ENCODE measurements at regions not wholly inside any gene's neighbourhood (a gene's known extent, or its start where the extent isn't known, plus 50 kb on each side); places are given as distances from the start of the nearest gene placed in this dataset.
"Not testable (repeated sequence)": the region's sequence is repeated elsewhere in the genome, so short reads cannot be mapped to it uniquely, and the experiment has no call there.

DNA sequence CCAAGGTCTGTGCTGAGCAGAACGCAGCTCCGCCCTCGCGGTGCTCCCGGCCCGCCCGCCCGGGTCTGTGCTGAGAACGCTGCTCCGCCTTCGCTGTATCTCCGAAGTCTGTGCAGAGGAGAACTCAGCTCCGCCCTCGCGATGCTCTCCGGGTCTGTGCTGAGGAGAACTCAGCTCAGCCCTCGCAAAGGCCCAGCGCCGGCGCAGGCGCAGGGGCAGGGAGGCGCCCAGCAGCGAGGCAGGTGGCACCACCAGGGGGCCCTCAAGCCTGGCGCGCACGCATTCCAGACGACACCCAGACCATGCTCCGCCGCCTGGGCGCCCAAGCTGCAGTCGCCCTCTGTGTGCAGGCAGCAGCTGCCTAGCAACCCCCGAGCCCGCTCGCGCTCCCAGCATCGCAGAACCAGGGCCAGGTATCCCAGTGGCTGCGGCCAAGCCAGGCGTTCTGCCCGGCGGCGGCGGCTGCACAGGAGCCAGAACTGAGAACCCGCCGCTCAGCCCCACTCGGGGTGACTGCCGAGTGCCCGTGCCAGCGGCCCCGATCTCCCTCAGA is 672.1 kb upstream of the DEFB115 start:
- not testable (repeated sequence) for DNase-seq (ENCODE audit: low read depth)

DNA sequence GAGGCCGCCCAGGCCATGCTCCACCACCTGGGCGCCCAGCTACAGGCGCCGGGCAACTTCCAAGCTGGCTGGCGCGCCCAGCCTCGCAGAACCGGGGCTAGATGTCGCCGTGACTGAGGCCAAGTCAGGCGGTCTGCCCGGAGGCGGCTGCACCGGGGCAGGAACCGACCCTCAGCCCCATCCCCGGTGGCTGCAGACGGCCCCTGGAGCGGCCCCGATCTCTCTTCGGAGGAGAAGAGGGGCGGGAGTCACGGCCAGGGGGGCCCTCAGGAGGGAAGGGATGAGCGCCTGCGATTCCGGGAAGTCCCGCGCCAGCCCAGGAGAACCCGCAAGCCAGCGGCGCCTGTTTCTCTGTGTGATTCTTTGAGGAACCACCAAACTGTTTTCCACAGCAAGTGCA is 671.3 kb upstream of the DEFB115 start:
- not testable (repeated sequence) for DNase-seq (ENCODE audit: low read depth)

DNA sequence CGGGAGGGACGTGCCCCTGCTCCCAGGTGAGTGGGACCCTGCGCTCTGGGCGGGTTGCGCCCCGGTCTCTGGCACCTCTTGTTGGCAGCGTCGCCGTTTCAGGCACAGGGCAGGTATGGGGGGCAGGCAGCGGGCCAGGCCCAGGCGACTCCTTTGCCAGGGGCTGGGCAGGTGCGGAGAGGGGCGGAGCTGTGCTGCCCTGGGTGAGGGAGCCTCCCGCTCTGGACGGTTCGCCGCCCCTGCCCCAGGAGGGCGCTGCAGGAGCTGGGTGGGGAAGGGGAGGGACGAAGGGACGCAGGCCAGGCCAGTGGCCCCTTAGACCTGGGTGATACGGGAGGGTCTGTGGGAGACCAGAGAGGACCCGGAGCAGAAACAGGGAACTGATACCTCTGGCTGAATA is 663.9 kb upstream of the DEFB115 start:
- no peak for DNase-seq (ENCODE audit: low read depth)

DNA sequence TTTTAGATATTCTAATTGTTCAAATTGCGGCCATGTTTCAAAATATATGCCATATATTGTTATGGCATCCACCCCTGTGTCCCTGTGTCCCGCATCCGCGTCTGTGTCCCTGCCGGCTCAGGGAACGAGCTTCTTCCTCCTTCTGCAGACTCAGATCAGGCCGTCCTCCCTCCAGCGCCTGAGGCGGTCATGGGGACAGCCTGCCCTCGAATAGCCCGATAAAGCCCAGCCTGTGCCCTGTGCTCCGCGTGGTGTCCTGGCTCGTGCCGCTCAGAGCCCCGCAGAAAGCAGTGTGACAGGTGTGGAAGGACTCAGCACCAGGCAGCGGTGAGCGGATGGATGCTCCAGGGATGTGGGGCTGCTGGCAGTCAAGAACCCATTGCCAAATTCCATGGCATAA is 663.4 kb upstream of the DEFB115 start:
- DNase-seq (ENCODE audit: low read depth), result no peak

DNA sequence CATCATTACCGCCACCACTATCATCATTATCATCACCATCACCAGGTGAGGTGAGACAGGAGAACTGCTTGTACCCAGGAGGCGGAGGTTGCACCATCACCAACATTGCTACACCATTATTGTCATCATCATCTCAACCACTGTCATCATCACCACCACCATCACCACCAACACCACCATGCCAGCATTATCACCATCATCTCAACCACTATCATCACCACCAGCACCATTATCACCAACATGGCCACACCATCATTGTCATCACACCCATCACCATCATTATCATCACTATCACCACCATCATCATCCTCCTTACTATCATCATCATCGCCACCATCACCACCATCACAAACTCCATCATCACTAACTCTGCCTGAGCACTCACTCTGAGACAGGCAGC is 661.8 kb upstream of the DEFB115 start:
- no peak for DNase-seq (ENCODE audit: low read depth)

DNA sequence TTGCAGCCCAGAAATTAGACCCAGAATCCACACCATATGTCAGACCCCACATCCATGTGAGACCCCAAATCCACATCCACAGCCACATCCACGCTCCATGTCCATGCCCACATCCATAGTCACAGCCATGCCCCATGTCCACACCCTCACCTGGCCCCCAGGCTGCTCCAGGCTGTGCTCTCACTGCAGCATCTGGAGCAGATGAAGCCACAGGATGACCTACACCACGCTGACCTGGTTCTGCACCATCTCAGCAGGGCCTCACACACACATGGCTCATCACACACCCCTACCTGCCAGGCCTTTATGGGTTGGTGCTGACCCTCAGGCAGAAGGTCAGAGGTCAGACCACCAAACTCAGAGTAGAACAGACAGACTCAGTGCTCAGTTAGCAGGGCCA is 660.0 kb upstream of the DEFB115 start:
- DNase-seq (ENCODE audit: low read depth), result not testable (repeated sequence)

DNA sequence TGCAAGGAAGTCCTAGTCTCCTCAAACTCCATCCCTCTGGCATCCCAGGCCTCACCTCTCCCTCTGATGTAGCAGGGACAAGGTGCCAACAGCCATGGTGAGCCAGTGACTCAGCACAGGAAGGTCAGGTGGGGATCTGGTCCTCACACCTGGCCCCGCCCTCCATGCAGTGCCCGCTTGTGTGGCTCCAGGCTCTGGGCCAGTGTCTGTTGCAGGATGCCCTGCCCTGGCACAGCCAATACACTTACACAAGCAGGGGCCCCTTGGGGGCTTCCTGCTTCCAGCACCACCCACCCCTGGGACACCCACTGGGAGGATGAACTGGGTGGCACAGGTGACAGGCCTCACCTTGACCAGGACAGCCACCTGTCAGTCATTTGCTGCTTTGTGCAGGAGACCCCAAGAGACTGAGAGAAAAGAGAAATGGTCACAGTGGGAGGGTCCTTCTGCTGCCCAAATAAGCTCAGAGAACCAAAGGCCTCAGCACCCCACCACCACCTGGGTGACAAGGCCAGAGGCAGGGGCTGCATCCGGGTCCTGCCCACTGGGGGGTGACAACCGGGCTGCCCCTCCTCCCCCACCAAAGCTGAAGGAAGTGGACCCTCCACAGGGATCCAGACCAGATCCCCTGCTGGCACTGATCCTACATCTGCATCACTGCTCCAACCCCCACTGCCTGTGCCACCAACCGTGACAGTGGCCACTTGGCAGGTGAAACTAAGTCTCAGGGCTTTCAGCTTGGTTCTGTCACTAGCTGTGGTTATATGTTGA is 658.8 kb upstream of the DEFB115 start:
- DNase-seq (ENCODE audit: low read depth), result no peak

DNA sequence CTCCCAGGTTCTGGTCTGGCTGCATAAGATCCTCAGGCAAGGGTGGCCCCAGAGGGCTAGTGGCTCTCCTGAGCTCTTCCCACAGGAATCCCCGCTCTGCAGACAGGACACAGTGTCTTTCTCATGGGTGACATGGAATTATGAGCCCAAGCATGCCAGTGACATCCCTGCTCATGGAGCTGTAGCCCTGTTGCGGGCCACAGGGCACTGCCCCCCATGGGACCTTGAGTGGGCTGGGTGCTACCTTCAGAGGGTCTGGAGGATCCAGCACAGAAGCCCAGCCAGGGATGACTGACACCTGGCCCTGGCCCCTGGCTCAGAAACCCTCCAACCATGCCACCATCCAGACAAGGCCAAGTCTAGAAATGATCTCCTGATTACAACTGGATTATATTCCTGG is 657.5 kb upstream of the DEFB115 start:
- DNase-seq (ENCODE audit: low read depth), result no peak

DNA sequence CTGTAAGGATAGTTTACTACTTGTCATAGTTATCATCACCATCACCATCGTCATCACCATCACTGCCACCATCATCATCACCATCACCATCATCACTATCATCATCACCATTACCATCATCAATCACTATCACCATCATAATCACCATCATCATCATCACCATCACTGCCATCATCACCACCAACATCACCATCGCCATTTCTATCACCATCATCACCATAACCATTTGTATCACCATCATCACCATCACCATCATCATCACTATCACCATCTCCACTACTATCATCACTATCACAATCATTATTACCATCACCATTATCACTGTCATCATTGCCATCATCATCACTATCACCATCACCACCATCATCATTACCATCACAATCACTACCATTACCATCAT is 655.5 kb upstream of the DEFB115 start:
- no peak for DNase-seq (ENCODE audit: low read depth)

DNA sequence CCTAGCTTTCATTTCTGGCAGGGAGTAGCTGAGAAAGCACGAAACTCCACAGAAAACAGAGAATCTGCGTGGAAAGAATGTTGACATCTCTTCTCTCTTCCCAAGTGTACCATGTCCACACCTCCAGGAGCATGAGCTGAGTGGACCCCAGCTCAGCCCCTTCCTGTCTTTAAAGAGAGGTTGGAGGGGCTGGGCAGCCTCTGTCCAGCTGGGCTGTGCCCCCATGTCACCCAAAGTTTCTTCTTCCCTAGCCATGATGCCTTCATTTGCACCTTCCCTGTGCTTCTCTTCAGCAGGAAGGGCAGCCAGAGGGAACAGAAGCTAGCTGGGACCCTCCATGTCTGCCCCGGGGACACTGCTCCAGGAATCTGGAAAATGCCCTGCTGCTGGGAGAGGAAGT is 655.0 kb upstream of the DEFB115 start:
- no peak for DNase-seq (ENCODE audit: low read depth)

DNA sequence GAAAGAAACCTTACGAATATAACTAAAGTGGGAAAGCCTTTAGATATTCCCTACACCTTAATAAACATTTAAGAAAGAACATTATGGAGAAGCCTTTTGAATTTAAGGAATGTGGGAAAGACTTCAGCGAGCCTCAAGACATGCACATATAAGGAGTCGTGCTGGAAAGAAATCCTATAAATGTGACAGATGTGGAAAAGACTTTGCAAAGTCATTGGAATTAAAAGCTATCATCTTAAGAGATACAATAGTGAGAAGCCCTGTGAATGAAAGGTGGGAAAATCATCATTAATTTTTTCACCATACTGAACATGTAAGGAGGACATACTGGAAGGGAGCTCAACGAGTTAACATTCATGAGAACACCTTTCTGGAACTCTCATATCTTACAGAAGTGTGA is 650.5 kb upstream of the DEFB115 start:
- no peak for DNase-seq (ENCODE audit: low read depth)

DNA sequence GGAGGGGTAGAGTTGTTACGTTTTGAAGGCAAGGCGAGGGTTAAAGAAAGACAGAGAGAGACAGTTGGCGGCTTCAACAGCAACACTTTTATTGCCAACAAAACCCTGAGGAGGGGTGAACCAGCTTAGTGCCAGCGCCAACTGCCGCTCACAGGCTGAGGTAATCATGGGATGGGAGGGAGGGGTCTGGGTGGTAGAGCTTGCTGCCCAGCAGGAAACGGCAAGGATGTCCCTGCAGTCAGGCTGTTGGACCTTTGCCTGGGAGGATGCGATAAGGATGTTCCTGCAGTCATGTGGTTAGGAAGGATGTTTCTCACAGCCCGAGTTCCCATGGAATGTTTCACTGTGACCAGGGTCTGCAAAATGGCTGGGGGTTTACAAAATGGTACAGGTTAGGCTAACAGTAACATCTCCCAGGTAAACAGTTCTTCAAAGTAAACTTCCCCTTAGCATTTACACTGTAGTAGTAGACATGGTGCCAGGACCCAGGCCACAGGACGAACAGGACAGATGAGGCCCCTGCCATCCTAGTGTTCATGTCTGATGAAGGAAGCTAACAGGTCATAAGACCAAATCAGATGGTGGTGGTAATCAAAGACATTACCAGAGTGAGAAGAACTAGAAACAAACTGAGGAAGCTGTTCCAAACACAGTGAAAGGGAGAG is 647.3 kb upstream of the DEFB115 start:
- no peak for DNase-seq (ENCODE audit: low read depth)

DNA sequence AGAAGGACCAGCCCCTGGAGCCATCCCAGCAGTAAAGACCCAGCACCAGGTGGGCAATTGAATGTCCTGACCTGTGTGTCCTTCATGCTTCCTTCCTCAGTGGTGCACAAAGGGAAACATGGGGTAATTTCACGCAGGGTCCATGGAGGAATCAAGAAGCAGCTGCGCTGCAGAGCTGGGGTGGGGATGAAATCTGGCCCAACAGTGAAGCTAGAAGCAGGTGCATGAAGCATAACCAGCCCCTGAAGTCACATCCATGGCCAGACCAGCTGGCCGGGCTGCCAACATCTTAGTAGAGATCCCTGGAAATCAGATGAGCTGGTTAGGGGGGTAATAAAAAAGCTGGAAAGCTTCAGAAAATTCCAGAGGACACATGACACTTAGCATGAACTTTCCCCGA is 646.7 kb upstream of the DEFB115 start:
- no peak for DNase-seq (ENCODE audit: low read depth)

DNA sequence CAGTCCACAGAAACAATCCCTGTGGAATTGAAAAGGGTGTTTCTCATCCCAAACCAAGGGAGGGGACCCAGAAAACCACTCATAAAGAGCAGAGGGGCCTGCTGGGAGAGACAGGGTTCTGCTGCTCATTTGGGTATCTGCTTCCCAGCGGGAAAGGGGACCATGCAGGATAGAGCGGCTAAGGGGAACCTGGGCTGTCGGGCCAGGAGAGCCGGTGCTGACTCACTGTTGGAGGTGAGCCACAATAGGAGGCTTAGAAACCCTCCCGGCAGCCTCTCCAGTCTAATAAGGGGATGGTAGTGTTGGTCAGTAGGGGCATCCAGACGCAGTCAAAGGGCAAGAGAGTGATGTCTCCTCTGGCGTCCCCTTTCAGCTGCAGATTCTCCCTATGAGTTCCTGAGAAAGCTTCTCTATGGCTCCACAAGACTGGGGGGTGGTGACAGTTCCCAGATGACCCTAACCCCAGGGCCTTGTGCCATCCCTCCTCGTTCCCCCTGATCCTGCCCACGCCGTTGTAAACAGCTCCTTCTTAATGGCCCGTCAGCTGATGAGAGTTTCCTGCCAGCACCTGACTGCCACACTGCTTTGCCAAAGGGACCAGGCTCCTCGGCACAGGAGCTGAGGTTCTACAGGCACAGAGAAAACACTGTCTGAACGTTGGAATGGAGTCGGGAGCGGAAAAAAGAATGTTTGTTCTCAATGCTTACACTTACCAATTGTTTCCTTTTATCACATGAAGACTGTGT is 646.1 kb upstream of the DEFB115 start:
- no peak for DNase-seq (ENCODE audit: low read depth)

DNA sequence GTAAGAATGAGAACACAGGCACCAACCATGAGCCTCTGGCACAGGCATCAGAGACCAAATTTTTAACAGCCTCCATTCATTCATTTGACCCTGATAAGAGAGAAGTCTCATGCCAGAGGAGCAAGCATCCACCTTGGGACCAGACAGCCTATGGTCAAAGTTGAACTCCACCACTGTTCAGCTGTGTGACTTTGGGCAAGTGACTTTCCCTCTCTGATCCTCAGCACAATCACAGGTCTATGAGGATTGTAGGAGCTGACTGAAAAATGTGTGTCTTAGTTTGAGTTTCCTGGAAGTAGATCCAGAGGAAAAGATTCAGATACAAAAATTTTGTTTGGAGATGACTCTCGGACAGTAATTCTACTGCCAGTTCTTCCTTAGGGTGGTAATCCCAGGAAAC is 645.1 kb upstream of the DEFB115 start:
- no peak for DNase-seq (ENCODE audit: low read depth)

DNA sequence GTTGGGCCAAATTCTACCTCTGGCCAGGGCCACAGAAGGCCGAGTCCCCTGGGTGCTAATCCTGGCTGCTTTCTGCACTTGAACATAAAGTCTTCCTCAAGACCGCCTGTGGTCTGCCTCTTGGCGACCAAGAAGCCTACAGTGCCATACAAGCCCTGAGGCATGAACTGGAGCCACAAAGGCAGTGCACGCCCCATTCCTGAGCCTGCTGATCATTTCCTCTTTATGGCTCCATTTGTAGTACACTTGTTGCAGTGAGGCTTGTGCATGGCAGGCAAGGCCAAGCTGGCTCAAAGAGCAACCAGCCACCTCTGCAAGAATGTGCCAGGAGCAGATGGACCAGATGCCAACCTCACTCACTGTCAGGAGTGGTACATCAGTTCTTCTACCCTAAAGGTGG is 636.1 kb upstream of the DEFB115 start:
- DNase-seq (ENCODE audit: low read depth), result not testable (repeated sequence)

DNA sequence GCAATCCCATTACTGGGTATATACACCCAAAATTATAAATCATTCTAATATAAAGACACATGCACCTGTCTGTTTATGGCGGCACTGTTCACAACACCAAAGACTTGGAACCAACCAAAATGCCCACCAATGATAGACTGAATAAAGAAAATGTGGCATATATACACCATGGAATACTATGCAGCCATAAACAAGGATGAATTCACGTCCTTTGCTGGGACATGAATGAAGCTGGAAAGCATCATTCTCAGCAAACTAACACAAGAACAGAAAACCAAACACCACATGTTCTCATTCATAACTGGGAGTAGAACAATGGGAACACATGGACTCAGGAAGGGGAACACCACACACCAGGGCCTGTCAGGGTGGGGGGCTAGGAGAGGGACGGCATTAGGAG is 633.2 kb upstream of the DEFB115 start:
- DNase-seq (ENCODE audit: low read depth), result not testable (repeated sequence)

DNA sequence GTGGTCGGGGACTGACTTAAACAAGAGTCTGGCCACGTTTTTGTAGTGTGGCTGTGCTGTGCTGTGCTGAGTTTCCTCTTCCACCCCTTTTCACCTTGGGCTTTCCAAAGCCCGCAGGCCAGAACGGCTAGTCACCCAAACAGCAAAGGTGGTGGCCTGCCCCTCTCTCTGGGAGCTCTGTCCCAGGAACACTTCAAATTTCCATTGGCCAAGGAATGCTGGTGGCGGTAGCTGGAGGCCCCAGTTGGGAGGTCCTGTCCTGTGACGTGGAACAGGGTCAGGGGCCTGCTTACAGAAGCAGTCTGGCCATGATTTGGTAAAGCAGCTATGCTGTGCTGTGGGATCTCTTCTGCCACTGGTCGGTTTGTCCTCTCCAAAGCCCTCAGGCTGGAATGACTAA is 628.1 kb upstream of the DEFB115 start:
- DNase-seq (ENCODE audit: low read depth), result not testable (repeated sequence)

DNA sequence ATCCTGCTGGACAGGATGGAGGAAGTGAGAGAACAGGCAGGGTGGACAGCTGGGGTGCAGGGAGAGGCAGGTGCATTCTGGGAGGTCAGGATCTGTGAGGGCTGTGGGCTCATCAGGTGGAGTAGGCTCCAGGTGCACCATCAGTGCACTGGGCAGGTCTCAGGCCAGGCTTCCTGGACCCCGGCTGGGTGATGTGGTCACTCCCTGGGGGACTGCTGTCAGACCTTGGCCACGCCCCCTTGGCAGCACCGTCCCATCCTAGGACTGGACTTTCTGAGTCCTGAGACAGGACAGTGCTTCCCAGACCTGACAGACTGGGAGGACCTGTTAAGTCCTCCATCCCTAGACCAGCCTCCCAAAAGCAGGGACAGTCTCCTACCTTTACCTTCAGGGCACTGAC is 626.7 kb upstream of the DEFB115 start:
- no peak for DNase-seq (ENCODE audit: low read depth)

DNA sequence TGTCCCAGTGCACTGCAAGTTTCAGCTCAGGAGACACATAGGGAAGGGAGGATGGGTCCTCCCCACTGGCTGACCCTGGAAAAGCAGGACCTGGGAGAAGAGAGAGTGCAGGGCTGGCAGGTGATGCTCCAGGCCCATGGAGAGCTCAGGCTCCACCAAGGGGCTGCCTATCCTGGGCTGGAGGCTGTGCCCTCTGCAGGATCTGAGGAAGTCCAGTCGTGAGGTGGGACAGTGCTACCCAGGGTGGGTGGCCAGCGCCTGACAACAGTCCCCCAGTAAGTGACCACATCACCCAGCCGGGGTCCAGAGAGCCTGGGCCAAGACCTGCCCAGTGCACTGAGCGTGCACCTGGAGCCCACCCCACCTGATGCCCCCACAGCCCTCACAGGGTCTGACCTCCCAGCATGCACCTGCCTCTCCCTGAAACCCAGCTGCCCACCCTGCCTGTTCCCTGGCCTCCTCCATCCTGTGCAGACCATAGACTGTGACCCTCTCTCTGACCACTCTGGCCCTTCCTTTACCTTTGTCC is 626.1 kb upstream of the DEFB115 start:
- not testable (repeated sequence) for DNase-seq (ENCODE audit: low read depth)

DNA sequence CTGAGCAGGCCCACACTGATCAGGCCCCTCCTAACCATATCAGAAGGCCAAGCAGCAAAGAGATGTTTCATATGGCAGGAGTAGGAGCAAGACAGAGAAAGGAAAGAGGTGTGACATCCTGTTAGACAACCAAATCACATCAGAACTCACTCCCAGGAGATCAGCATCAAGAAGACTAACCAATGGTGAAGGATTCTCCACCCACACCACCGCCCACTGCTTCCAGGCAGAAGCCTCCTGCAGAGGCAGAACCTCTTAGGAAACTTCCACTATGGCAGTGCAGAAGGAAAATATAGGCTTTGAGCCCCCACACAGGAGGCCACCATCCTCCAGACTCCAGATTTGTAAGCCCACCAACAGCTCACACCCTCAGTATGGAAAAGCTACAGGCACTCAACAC is 624.7 kb upstream of the DEFB115 start:
- not testable (repeated sequence) for DNase-seq (ENCODE audit: low read depth)

DNA sequence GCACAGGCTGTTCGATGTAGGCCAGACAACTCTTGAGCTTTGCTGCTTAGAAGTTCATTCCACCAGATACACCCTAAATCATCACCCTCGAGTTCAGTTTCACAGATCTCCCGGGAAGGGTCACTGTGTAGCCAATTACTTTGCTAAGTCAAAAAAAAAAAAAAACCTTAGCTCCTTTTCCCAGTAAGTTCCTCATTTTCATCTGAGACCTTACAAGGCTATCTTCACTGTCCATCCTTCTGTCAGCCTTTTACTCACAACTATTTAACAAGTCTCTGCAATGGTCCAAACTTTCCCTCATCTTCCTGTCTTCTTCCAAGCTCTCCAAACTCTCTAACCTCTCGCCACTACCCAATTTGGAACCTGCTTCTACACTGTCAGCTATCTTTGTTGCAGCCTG is 615.9 kb upstream of the DEFB115 start:
- not testable (repeated sequence) for DNase-seq (ENCODE audit: low read depth)
